VCaP (cell line): ENCODE measurements at regions not wholly inside any gene's neighbourhood (a gene's known extent, or its start where the extent isn't known, plus 50 kb on each side); places are given as distances from the start of the nearest gene placed in this dataset.
"Not testable (repeated sequence)": the region's sequence is repeated elsewhere in the genome, so short reads cannot be mapped to it uniquely, and the experiment has no call there.

ENCODE experiments used
- H3K27ac ChIP-seq: fragments of 450-650 bp; 2 replicates; pipeline ENCODE4 v1.5.1; 2017
- CTCF ChIP-seq: fragments of 450-650 bp; conservative IDR thresholded peaks from 2 replicates; pipeline ENCODE4 v1.5.1; 2017; ENCODE audit warnings: mild to moderate bottlenecking, moderate library complexity

- no peak overlapping the region for H3K27ac ChIP-seq
- no peak for TF ChIP-seq CTCF
These were observed 1353.4 kb downstream of the GRIK2 start for GRCh38 chr6:102746941-102747340.

- no peak overlapping the region for H3K27ac ChIP-seq
- no peak for TF ChIP-seq CTCF
These were observed 1349.3 kb downstream of the GRIK2 start for GRCh38 chr6:102742754-102743356.

- TF ChIP-seq CTCF: no peak
- no peak overlapping the region for H3K27ac ChIP-seq
These were observed 1348.5 kb downstream of the GRIK2 start for GRCh38 chr6:102742028-102742427.

- TF ChIP-seq CTCF: no peak
These were observed 1343.4 kb downstream of the GRIK2 start for GRCh38 chr6:102736941-102737368.

GRCh38 chr6:102732898-102733297, 1339.4 kb downstream of the GRIK2 start:
- no peak overlapping the region for H3K27ac ChIP-seq

More at GRCh38 chr6:102736941-102737368, 1343.4 kb downstream of the GRIK2 start:
- no peak overlapping the region for H3K27ac ChIP-seq

GRCh38 chr6:102722086-102722485, 1328.6 kb downstream of the GRIK2 start:
- H3K27ac ChIP-seq: not testable (repeated sequence)

More at GRCh38 chr6:102732898-102733297, 1339.4 kb downstream of the GRIK2 start:
- TF ChIP-seq CTCF: no peak

GRCh38 chr6:102717737-102718456, 1324.4 kb downstream of the GRIK2 start:
- no peak overlapping the region for H3K27ac ChIP-seq
- no peak for TF ChIP-seq CTCF

GRCh38 chr6:102717252-102717651, 1323.7 kb downstream of the GRIK2 start:
- no peak overlapping the region for H3K27ac ChIP-seq
- no peak for TF ChIP-seq CTCF
